CD8-positive, alpha-beta memory T cell (primary cell): ENCODE measurements at regions not wholly inside any gene's neighbourhood (a gene's known extent, or its start where the extent isn't known, plus 50 kb on each side); places are given as distances from the start of the nearest gene placed in this dataset.

ENCODE experiments used
- CTCF ChIA-PET: fragments of 350-600 bp; sonication (Branson Sonifier 250); formaldehyde crosslinking; loops from one replicate; lab custom pipeline; 2021; ENCODE audit warnings: antibody characterized with exemption; lab: Charles Lee
- POLR2A ChIA-PET: fragments of 350-600 bp; sonication (Branson Sonifier 250); formaldehyde crosslinking; loops from one replicate; lab custom pipeline; 2021; ENCODE audit warnings: antibody characterized with exemption; lab: Charles Lee
- DNase-seq, 5 donors: peaks; one replicate each; pipeline versions ENCODE4 v3.0.0 to v3.0.0-alpha.2; 2020 to 2022; ENCODE audit warnings: mixed read lengths in 1 of 5
- H3K27ac ChIP-seq: one replicate; pipeline ENCODE4 v1.7.0; 2013; ENCODE audit warnings: low read depth, mild to moderate bottlenecking, low read length, moderate library complexity
- H3K27me3 ChIP-seq: 2 replicates; pipeline ENCODE4 v1.7.0; 2013; ENCODE audit warnings: low read length, mild to moderate bottlenecking; ENCODE audit not compliant: insufficient read depth, poor library complexity, severe bottlenecking
- H3K36me3 ChIP-seq: 2 replicates; pipeline ENCODE4 v1.7.0; 2013; ENCODE audit warnings: mild to moderate bottlenecking, low read length, moderate library complexity; ENCODE audit not compliant: insufficient read depth
- H3K4me1 ChIP-seq: 2 replicates; pipeline ENCODE4 v1.7.0; 2013; ENCODE audit warnings: mild to moderate bottlenecking, low read length, moderate library complexity; ENCODE audit not compliant: insufficient read depth
- H3K4me3 ChIP-seq: 2 replicates; pipeline ENCODE4 v1.7.0; 2013; ENCODE audit warnings: mild to moderate bottlenecking, low read length
- H3K9me3 ChIP-seq: 2 replicates; pipeline ENCODE4 v1.7.0; 2013; ENCODE audit warnings: mild to moderate bottlenecking, low read length
- H3K27ac Mint-ChIP-seq, 8 donors: one replicate each; pipeline ENCODE4 v1.8.0; 2020 to 2021; ENCODE audit warnings: mixed read lengths in 8 of 8, mild to moderate bottlenecking in 6 of 8, inconsistent platforms in 3 of 8, moderate library complexity in 3 of 8
- H3K27me3 Mint-ChIP-seq, 2 donors: one replicate each; pipeline ENCODE4 v1.8.0; 2020 to 2021; ENCODE audit warnings: mixed read lengths in 2 of 2, mild to moderate bottlenecking in 1 of 2, moderate library complexity in 1 of 2
- H3K36me3 Mint-ChIP-seq, 3 donors: one replicate each; pipeline ENCODE4 v1.8.0; 2020 to 2021; ENCODE audit warnings: mixed read lengths in 3 of 3, inconsistent platforms in 1 of 3, mild to moderate bottlenecking in 1 of 3
- H3K4me1 Mint-ChIP-seq, 3 donors: one replicate each; pipeline ENCODE4 v1.8.0; 2020 to 2021; ENCODE audit warnings: mixed read lengths in 3 of 3, inconsistent platforms in 1 of 3, mild to moderate bottlenecking in 1 of 3
- H3K4me3 Mint-ChIP-seq, 7 donors: one replicate each; pipeline ENCODE4 v1.8.0; 2020 to 2021; ENCODE audit warnings: mixed read lengths in 7 of 7, mild to moderate bottlenecking in 6 of 7, moderate library complexity in 4 of 7, inconsistent platforms in 2 of 7
- H3K9me3 Mint-ChIP-seq, 5 donors: one replicate each; pipeline ENCODE4 v1.8.0; 2020 to 2022; ENCODE audit warnings: mixed read lengths in 5 of 5, mild to moderate bottlenecking in 3 of 5, moderate library complexity in 2 of 5, inconsistent platforms in 1 of 5

- H3K27ac ChIP-seq = no peak overlapping the region
- Mint-ChIP-seq H3K9me3 (no peaks in the 10 kb centered on the region), H3K36me3 (no peaks in the 10 kb centered on the region), H3K4me3 (peak overlapping the region in 1 of 7 donors; percentile 44), H3K4me1 (peaks cover 0 to 4% (median 0%) of the 10 kb centered on the region in 3 donors), H3K27me3 (peaks cover 21 to 48% of the 10 kb centered on the region in 2 donors), H3K27ac (no peak overlapping the region)
- H3K4me1 ChIP-seq = no peaks in the 10 kb centered on the region
- H3K27me3 ChIP-seq = no peaks in the 10 kb centered on the region
- no peak for DNase-seq
- ChIA-PET CTCF (no interaction called here), POLR2A (no interaction called here)
- H3K36me3 ChIP-seq = no peaks in the 10 kb centered on the region
- no peak overlapping the region for H3K4me3 ChIP-seq
- H3K9me3 ChIP-seq = no peaks in the 10 kb centered on the region
These were observed 335.8 kb upstream of the F9 start for GRCh38 chrX:139194571-139195280.

DNA sequence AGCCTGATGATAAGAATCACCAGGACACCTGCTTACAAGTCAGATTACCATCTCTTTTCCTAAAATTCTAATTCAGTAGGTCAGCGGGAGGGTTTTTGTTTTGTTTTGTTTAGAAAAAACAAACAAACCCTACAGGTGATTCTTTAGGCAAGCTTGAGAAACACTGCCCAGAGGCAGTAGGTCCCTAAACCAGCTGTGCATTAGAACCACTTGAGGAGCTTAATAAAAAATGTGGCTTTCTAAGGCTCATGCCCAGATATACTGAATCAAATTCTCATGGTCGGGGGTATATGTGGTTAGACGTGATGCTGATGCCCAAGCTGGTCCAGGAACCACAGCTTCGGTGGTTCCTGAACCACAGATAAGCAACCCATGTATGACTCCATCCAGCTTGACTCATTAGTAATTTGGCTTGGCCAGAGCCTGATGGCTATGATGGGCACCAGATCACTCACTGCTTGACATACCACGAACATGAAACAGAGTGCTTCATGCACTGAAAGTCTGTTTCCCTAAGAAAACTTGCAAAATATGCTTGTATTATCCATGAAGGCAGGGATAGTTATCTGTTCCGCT lies 338.1 kb upstream of the F9 start:
- Mint-ChIP-seq H3K4me1 (peaks cover 0 to 4% (median 0%) of the 10 kb centered on the region in 3 donors), H3K27ac (no peak overlapping the region), H3K4me3 (no peak overlapping the region), H3K9me3 (peaks cover 0 to 2% (median 0%) of the 10 kb centered on the region in 5 donors), H3K36me3 (no peaks in the 10 kb centered on the region), H3K27me3 (peaks cover 21 to 31% of the 10 kb centered on the region in 2 donors)
- H3K4me1 ChIP-seq = no peaks in the 10 kb centered on the region
- H3K27me3 ChIP-seq = no peaks in the 10 kb centered on the region
- no peaks in the 10 kb centered on the region for H3K9me3 ChIP-seq
- H3K36me3 ChIP-seq = no peaks in the 10 kb centered on the region
- H3K4me3 ChIP-seq = no peak overlapping the region
- DNase-seq = no peak
- CTCF ChIA-PET = no interaction called here
- POLR2A ChIA-PET = no interaction called here
- H3K27ac ChIP-seq = no peak overlapping the region

GRCh38 chrX:139191746-139192385 lies 338.7 kb upstream of the F9 start:
- H3K27ac Mint-ChIP-seq = no peak overlapping the region
- peaks cover 0 to 4% (median 0%) of the 10 kb centered on the region in 3 donors for H3K4me1 Mint-ChIP-seq
- peaks cover 21 to 25% of the 10 kb centered on the region in 2 donors for H3K27me3 Mint-ChIP-seq
- H3K36me3 Mint-ChIP-seq = no peaks in the 10 kb centered on the region
- H3K4me3 Mint-ChIP-seq = no peak overlapping the region
- no peaks in the 10 kb centered on the region for H3K9me3 ChIP-seq
- H3K4me3 ChIP-seq = no peak overlapping the region
- H3K9me3 Mint-ChIP-seq = peaks cover 0 to 2% (median 0%) of the 10 kb centered on the region in 5 donors
- no peaks in the 10 kb centered on the region for H3K27me3 ChIP-seq
- ChIA-PET CTCF (no interaction called here), POLR2A (no interaction called here)
- no peak for DNase-seq
- H3K27ac ChIP-seq = no peak overlapping the region
- H3K36me3 ChIP-seq = no peaks in the 10 kb centered on the region
- H3K4me1 ChIP-seq = no peaks in the 10 kb centered on the region

DNA sequence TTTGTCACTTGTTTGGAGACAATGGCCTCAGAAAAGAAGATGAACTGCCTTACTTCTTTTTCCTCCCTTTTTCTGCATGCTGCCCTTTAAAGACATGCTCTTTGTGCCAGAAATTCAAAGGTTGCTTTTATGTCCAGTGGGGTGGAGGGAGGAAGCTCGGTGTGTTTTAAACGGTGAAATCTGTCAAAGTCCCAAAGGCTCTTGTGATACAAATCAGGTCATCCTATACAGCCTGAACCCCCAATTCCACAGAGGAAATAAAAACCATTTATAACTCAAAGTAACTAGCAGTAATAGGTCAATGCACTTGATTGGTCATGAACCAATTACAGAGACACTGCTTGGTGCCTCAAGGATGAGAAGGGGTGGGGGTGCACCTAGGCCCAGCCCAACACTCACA lies 339.3 kb upstream of the F9 start:
- Histone ChIP-seq H3K9me3 (no peaks in the 10 kb centered on the region), H3K4me1 (no peaks in the 10 kb centered on the region), H3K4me3 (no peak overlapping the region), H3K36me3 (no peaks in the 10 kb centered on the region), H3K27ac (no peak overlapping the region), H3K27me3 (no peaks in the 10 kb centered on the region)
- no peak overlapping the region for H3K27ac Mint-ChIP-seq
- no peak for DNase-seq
- peaks cover 0 to 4% (median 0%) of the 10 kb centered on the region in 3 donors for H3K4me1 Mint-ChIP-seq
- ChIA-PET POLR2A (no interaction called here), CTCF (no interaction called here)
- peaks cover 0 to 2% (median 0%) of the 10 kb centered on the region in 5 donors for H3K9me3 Mint-ChIP-seq
- no peaks in the 10 kb centered on the region for H3K36me3 Mint-ChIP-seq
- peaks cover 20 to 21% of the 10 kb centered on the region in 2 donors for H3K27me3 Mint-ChIP-seq
- H3K4me3 Mint-ChIP-seq = no peak overlapping the region

- Mint-ChIP-seq H3K4me3 (no peak overlapping the region), H3K4me1 (no peaks in the 10 kb centered on the region), H3K36me3 (no peaks in the 10 kb centered on the region), H3K27ac (no peak overlapping the region), H3K9me3 (peaks cover 0 to 4% (median 0%) of the 10 kb centered on the region in 5 donors), H3K27me3 (peaks cover 0 to 9% of the 10 kb centered on the region in 2 donors)
- Histone ChIP-seq H3K36me3 (no peaks in the 10 kb centered on the region), H3K4me3 (no peak overlapping the region), H3K9me3 (no peaks in the 10 kb centered on the region), H3K27ac (no peak overlapping the region), H3K27me3 (no peaks in the 10 kb centered on the region), H3K4me1 (no peaks in the 10 kb centered on the region)
- CTCF ChIA-PET = no interaction called here
- POLR2A ChIA-PET = no interaction called here
- DNase-seq = no peak
These were observed 342.8 kb upstream of the F9 start for GRCh38 chrX:139187738-139188137.

DNA sequence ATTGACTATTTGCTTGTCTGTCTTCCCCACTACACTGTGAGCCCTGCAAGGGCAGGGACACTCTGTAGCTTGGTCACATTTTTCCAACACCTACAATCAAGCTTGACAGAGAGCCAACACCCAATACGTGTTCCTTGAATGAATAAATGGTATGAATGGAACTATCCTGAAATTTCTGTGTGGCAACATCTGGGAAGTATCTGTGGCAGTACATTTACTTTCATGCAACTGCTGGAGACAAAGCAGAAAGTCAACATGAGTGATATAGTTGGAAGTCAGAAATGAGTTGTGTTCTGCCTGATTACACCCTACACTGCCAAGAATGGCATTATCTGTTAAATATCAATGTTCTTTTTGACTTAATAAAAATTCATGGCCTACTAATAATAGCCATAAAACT lies 343.5 kb upstream of the F9 start:
- Mint-ChIP-seq H3K27me3 (peaks cover 0 to 3% of the 10 kb centered on the region in 2 donors), H3K4me3 (no peak overlapping the region), H3K27ac (no peak overlapping the region), H3K9me3 (peaks cover 0 to 4% (median 0%) of the 10 kb centered on the region in 5 donors), H3K36me3 (no peaks in the 10 kb centered on the region), H3K4me1 (no peaks in the 10 kb centered on the region)
- no peaks in the 10 kb centered on the region for H3K9me3 ChIP-seq
- no peaks in the 10 kb centered on the region for H3K27me3 ChIP-seq
- no peak overlapping the region for H3K27ac ChIP-seq
- no peak overlapping the region for H3K4me3 ChIP-seq
- H3K4me1 ChIP-seq = no peaks in the 10 kb centered on the region
- CTCF ChIA-PET = no interaction called here
- DNase-seq = no peak
- POLR2A ChIA-PET = no interaction called here
- H3K36me3 ChIP-seq = no peaks in the 10 kb centered on the region

DNA sequence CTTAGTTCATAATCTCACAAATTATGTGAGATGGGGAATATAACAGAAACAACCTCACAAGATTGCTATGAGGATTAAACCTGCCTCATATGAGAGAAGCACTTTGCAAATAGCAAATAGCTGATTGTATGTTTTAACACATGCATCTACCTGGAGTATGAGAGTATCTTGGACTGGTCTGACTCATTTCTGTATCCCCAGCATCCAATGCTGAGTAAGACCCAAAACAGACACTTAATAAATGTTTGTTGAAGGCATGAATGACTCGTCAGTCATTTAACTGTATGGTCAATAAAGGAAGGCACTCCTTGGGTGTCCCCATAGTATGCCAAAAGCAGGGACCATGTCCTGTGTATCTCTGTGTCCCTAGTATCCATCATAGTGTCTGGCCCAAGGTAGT lies 350.9 kb upstream of the F9 start:
- no peaks in the 10 kb centered on the region for H3K9me3 ChIP-seq
- H3K4me3 ChIP-seq = no peak overlapping the region
- no peak for DNase-seq
- H3K4me1 ChIP-seq = no peaks in the 10 kb centered on the region
- Mint-ChIP-seq H3K36me3 (no peaks in the 10 kb centered on the region), H3K4me3 (no peak overlapping the region), H3K27me3 (peaks cover 0 to 2% of the 10 kb centered on the region in 2 donors), H3K27ac (no peak overlapping the region), H3K4me1 (no peaks in the 10 kb centered on the region), H3K9me3 (peaks cover 0 to 2% (median 0%) of the 10 kb centered on the region in 5 donors)
- CTCF ChIA-PET = no interaction called here
- no peaks in the 10 kb centered on the region for H3K27me3 ChIP-seq
- H3K27ac ChIP-seq = no peak overlapping the region
- no peaks in the 10 kb centered on the region for H3K36me3 ChIP-seq
- POLR2A ChIA-PET = no interaction called here

DNA sequence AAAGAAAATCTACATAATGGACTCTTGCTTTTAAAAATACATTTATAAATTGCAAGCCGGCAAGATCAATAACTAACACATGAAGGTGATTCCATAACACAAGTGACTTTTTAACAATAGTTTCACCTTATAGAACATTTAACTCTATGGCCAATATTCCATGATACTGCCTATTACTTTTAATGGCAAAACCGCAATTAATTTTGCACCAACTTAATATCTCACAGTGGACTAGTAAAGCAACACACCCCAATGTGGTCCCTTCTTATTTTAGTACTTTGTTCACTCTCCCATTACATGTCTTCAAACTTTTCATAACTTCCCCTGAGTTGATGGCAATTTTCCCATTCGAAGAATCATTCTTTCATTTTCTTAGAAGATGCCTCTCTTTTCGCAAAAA lies 351.6 kb upstream of the F9 start:
- POLR2A ChIA-PET = no interaction called here

More for the DNA sequence above, 351.6 kb upstream of the F9 start:
- Mint-ChIP-seq H3K36me3 (no peaks in the 10 kb centered on the region), H3K27me3 (no peaks in the 10 kb centered on the region), H3K4me1 (no peaks in the 10 kb centered on the region), H3K4me3 (no peak overlapping the region), H3K9me3 (peaks cover 0 to 2% (median 0%) of the 10 kb centered on the region in 5 donors), H3K27ac (no peak overlapping the region)
- H3K4me1 ChIP-seq = no peaks in the 10 kb centered on the region
- H3K9me3 ChIP-seq = no peaks in the 10 kb centered on the region
- H3K36me3 ChIP-seq = no peaks in the 10 kb centered on the region
- H3K4me3 ChIP-seq = no peak overlapping the region
- H3K27ac ChIP-seq = no peak overlapping the region
- CTCF ChIA-PET = no interaction called here
- H3K27me3 ChIP-seq = no peaks in the 10 kb centered on the region
- DNase-seq = no peak
